PC-9 (cell line): ENCODE measurements at regions not wholly inside any gene's neighbourhood (a gene's known extent, or its start where the extent isn't known, plus 50 kb on each side); places are given as distances from the start of the nearest gene placed in this dataset.

Experiments
- CTCF ChIP-seq: fragments of 200-600 bp; sonication (generic); conservative IDR thresholded peaks from 2 replicates; pipeline ENCODE4 v1.6.1; 2017; ENCODE audit warnings: mixed run types, antibody characterized with exemption, mild to moderate bottlenecking, moderate library complexity
- EZH2 ChIP-seq: fragments of 200-600 bp; sonication (generic); IDR thresholded peaks from 2 replicates; pipeline ENCODE4 v1.8.0; 2017; ENCODE audit warnings: antibody characterized with exemption, low read depth

GRCh38 chr3:162769564-162769963 is 1273.0 kb downstream of the OTOL1 start:
- TF ChIP-seq CTCF: no peak
- TF ChIP-seq EZH2: no peak
